ENCODE measurements at regions not wholly inside any gene's neighbourhood (a gene's known extent, or its start where the extent isn't known, plus 50 kb on each side); places are given as distances from the start of the nearest gene placed in this dataset.
A peak's percentile ranks its signal among the peaks of the same experiment; 100 is the strongest.
"Not testable (repeated sequence)": the region's sequence is repeated elsewhere in the genome, so short reads cannot be mapped to it uniquely, and the experiment has no call there.

DNA sequence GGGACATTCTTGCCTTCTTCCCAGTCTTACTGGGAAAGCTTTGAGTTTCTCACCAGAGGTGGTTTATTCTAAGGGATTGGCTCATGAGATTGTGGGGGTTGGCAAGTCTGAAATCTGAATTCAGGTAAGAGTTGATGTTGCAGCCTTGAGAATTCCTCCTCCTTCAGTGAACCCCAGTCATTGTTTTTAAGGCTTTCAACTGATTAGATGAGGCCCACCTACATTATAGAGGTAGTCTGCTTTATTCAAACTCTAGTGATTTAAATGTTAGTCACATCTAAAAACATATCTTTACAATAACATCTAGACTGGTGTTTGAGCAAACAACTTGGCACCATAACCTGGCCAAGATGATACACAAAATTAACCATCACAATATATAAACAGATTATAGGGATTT lies 156.5 kb upstream of the MED14 start:
- FAIRE-seq = no peak

DNA sequence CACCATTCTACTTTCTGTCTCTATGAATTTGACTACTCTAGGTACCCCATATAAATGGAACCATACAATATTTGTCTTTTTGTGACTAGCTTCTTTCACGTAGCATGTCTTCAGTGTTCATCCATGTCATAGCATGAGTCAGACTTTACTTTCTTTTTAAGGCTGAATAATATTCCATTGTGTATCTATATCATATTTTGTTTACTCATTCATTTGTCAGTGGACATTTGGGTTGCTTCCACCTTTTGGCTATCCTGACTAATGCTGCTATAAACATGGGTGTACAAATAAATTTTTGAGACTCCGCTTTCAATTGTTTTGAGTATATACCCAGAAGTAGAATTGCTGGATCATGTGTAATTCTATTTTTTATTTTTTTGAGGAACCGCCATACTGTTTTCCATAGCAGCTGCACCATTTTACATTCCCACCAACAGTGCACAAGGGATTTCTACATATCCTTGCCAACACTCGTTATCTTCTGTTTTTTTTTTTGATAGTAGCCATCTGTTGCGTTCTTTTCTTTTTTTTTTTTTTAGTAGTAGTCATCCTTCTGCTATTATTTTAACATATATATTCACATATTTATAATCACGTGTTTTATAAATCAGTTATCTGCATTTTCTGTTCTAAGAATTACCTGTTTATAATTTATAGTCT lies 158.0 kb upstream of the MED14 start:
- FAIRE-seq = peak; percentile 54

DNA sequence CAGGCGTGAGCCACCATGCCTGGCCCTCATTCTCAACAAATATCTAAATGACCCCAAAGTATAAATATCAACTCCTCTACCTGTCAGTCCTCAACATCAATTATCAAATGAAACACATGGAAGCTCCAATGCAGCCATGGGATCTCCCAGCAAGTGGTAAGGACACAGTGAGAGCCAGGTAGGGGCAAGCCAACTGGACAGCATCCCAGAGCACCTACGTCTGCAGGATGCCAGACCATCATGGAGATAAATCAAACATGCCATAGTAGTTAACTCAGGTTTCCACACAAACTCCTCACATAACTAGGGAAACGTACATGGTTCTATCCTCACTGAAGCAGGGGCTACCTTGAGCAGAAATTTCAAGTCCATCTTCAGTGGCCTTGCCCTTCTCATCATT lies 159.9 kb upstream of the MED14 start:
- no peak for FAIRE-seq

DNA sequence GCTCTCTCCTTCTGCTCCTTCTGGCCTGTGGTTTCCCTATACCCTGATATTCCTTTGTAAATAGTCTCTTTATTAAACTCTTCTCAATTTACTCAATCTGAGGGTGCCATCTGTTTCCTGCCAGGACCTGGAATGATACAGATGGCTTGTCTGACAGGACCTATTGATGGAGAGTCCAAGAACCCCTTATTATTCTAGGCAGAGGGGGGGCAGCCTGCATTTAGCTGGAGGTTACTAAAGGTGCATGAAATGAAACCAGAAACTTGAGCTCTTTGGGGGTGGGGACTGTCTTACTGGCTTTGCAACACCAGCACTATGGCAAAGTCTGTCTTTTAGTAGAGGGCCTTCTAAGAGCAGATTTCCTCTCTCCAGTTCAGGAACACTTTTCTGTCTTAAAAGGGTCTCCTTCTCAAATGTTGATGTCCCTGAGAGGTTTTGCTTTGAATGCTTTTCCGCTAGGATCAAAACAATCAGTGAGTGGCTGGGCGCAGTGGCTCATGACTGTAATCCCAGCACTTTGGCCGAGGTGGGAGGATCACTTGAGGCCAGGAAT lies 162.5 kb upstream of the MED14 start:
- no peak for FAIRE-seq

DNA sequence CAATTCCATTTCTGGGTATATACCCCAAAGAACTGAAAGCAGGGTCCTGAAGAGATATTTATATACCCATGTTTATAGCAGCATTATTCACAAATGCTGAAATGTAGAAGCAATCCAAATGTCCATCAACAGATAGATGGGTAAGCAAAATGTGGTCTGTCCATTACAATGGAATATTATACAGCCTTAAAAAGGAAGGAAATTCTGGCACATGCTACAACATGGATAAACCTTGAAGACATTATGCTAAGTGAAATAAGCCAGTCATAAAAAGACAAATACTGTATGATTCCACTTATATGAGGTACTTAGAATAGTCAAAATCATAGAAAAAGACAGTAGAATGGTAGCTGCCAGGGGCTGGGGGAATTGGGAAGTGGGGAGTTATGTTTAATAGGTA lies 169.4 kb upstream of the MED14 start:
- not testable (repeated sequence) for FAIRE-seq

DNA sequence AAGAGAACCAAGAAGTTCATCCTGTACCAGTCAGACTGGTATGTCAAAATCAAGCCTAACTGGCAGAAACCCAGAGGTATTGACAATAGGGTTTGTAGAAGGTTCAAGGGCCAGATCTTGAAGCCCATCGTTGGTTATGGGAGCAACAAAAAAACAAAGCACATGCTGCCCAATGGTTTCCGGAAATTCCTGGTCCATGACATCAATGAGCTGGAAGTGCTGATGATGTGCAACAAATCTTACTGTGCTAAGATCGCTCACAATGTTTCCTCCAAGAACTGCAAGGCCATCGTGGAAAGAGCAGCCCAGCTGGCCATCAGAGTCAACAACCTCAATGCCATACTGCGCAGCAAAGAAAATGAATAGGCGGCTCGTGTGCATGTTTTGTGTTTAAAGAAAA lies 172.7 kb upstream of the MED14 start:
- no peak for FAIRE-seq

DNA sequence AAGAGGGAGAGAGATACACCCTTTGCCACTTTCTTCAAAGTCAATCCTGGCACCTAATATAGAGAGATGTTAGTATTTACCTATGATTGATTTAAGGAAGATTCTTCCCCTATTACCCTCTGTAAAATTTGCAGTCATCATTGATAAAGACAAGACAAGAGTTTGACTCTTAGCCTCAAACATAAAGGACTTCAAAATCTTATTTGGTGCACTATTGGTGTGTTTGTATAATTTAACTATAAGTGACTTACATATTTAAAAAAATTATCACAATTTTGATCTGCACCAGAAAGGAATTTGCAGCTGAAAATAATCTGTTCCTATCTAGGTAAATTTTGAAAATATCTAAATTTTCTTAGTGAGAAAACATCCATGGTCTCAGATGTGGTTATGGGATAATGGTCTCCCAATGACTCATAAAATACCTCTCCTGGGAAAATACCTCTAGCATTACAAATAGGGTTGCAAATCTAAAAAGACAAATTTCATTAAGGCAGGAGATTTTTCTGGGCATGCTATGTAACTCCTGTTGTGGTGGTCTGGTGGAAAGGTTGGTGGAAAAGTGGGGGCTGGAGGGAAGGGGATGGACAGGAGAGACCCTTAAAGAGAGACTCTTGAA lies 173.6 kb upstream of the MED14 start:
- no peak for FAIRE-seq

DNA sequence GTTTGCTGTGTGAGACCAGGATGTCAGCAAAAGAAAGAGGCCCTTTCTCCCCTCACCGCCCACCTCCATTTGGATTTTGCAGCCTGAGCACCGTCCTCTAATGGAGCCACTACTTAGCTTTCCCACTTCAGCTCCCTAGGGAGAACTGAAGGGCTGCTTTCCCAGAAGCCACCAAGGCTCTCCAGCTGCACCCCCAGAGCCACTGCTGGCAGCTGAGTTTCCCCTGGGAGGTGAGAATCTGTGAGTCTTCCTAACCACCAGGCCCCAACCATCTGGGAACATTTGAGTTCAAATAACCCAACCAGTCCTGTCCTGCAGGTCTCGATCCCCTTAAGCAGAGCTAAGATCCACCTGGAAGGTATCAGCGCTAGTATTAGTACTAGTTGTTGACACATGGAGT lies 173.1 kb upstream of the USP9X start:
- FAIRE-seq = no peak

DNA sequence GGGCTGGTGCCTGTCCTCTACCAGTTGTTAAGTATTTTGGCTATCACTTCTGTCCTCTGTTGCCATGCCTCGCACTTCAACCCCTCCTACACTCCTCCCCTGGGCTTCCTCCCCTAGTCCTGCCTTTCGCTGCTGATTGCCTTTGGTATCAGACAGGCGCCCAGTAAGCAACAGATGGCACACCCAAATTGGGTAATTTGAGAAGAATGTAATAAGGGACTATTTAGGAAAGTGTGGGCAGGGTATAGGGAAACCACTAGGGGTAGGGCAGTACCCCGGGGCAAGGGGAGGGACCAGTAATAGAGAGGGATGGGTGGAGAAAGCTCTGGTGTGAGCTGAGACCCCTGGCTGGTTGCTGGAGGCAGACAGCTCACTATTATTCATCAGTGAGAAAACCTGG lies 172.7 kb upstream of the USP9X start:
- FAIRE-seq = no peak

DNA sequence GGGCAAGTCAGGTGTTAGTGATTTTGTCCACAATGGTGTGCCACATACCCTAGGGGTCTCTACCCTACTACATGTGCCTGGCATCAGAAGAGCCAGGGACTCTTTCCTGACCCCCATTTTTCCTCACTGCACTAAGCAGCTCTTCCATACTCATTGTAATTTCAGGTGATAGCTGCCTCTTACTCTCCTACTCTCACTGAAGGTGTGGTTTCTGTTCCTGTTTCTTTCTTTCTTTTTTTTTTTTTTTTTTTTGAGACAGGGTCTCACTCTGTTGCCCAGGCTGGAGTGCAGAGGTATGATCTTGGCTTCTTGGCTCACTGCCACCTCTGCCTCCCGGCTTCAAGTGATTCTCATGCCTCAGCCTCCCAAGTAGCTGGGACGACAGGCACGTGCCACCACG lies 164.9 kb upstream of the USP9X start:
- no peak for FAIRE-seq

DNA sequence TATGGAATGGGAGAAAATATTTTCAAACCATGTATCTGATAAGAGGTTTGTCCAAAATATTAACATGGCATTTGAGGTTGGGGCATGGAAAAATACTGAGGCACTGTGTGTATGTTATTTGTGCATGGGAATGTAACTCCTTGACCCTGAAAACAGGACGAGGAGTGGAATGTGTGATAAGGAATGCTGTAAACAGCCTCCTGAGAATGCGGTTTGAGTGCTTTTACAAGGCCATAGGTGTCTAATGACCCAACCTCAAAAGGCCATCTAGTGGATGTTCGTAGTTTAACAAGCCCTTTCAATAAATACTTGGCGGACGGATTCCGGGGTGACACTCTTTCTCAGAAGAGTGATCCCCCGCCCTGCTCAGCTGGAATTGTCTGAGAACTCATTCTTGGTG lies 162.9 kb upstream of the USP9X start:
- no peak for FAIRE-seq

DNA sequence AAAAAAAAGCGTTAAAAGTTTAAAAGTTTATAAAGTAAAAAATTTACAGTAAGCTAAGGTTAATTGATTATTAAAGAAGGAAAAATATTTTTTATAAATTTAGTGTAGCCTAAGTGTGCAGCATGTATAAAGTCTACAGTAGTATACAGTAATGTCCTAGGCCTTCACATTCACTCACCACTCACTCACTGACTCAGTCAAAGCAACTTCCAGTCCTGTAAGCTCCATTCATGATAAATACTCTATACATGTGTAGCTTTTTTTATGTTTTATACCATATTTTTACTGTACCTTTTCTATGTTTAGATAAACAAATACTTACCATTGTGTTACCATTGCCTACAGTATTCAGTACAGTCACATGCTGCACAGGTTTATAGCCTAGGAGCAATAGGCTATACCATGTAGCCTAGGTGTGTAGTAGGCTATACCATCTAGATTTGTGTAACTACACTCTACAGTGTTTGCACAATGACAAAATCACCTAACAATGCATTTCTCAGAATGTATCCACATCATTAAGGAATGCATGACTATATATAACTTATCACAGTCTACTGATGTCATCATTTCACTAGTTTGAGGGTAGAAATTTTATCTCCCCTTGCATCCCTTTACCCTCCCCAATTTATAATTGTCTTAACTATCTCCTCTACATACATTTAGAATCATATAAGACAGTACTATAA lies 158.4 kb upstream of the USP9X start:
- not testable (repeated sequence) for FAIRE-seq

DNA sequence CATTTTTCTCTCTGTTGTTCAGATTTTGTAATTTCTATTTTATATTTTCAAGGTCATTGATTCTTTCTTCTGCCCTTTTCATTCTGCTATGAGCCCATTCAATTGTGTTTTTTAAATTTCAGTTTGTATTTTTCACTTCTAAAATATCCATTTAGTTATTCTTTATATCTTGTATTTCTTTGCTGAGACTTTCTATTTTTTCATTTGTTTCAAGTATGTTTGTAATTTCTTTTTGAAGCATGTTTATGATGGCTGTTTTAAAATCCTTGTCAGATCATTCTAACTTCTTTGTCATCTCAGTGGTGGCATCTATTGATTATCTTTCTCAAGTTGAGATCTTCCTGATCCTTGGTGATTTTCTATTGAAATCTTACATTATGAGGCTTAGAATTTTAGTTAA lies 157.2 kb upstream of the USP9X start:
- no peak for FAIRE-seq

DNA sequence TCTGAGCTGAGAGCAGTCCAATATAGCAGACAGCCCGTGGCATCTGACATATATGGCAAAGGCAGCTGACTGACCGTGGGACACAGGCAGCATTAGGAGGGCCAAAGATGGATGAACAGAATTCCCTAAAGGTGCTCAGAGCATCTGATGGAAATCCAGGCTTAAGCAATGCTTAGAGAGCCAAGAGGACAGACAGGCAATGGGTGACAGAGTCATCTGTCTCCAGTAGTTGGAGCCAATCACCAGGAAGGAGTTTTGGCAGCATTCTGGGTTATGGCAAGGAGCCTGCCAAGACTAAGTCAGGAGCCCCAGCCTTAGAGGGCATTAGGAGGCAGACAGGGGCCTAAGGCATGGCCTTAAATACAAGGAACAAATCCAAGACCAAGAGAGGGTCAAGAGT lies 153.3 kb upstream of the USP9X start:
- FAIRE-seq = no peak

DNA sequence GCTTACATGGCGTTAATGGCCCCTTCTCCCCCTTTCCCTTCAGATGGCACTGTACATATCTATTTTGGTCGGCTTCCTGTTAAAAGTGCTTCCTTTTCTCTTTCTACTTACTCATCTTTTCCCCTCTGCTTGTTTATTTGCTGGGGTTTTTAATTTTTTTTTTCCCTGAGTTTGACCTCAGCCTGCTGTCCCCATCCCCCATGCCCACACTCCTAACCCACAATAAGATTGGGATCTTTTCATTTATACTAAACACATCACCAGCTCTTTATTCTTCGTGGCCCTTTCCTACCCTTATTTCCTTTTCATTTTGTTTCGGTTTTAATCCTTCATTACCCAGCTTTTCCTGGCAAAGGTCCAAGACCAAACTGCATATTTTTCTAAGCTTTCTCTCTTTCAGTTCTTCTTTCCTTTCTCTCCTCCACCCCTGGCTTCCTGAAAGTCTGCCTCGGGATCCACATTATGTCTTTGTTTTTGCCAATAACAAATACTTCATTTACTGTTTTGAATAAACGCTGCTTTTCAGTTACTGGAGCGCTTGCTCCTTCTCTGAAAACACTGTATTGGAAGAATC lies 152.0 kb upstream of the USP9X start:
- no peak for FAIRE-seq

DNA sequence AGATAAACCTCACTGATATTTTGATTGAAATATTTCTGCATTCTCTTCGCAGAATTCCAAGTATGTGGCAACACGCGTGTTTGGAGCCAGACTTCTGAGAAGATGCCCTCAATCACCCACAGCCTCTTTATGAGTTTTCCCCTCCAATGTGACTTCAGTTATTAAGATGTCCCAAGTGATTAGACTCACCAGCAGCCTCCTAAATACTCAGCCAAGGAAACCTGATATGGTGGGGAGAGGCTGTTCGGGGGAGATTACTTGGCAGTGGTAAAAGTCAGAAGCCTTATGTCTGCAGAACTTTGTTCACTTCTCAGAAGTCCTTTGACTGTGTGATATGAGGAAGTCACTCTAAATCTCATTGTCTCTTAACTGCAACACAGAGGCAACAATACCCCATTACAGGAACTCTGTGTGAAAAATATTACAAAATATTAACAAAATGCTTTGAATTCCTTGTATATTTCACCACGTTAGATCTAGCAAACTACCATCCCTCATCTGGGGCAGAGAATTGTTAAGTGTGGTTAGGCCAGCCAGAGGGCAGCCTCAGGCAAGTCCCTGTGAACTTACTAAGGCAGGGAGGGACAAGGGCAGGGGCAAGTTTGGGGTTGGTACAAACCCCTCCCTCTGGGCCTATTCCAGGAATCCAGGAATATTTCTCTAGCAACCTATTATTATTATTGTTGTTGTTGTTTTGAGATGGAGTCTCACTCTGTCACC lies 151.4 kb upstream of the USP9X start:
- no peak for FAIRE-seq

DNA sequence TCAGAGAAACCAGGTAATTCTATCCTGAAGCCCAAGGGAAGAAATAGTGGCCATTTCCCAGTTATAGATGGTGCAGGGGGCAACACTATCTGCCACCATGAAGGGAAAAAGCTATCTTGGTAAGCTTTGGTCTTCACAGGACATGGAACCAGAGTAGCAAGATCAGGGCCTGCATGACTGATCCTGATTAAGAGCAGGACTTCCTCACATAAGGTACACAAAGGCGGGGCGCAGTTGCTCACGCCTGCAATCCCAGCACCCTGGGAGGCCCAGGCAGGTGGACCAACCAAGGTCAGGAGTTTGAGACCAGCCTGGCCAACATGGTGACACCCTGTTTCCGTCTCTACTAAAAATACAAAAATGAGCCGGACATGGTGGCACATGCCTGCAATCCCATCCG lies 148.4 kb upstream of the USP9X start:
- no peak for FAIRE-seq

DNA sequence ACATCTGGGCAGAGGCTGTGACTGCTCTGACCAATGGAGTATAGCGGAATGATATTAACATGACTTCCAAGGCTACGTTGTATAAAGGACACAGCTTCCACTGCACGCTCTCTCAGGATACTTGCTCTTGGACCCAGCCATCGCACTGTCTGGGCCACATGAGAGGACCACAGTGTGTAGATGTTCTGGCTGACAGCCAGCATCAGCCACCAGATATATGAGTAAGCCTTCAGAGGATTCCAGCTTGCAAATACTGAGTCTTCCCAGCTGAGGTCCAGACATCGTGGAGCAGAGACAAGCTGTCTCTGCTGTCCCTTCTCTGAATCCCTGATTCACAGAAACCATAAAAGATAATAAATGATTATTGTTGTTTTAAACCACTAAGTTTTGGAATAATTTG lies 146.8 kb upstream of the USP9X start:
- no peak for FAIRE-seq

DNA sequence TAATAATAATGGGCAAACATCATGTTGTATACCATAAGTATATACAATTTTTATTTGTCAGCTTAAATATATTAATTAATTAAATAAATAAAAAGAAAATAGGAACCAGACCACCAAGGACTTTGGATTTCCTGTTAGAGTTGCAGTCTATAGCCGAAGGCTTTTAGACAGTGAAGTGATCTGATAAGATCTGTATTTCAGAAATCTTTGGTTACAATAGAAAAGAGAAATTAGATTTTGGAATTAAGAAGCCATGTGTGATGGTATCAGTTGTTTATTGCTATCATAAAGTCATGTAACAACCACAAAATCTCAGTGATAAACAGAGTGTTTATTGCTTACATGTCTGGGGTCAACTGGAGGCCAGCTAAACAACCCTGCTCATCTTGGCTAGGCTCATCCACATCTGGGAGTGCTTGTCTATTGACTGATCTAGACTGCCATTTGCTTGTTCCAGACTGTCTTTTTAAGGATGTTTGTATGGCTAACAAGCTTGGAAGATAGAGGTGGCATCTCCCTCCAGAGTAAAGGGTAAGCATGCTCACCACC lies 142.1 kb upstream of the USP9X start:
- FAIRE-seq = no peak

DNA sequence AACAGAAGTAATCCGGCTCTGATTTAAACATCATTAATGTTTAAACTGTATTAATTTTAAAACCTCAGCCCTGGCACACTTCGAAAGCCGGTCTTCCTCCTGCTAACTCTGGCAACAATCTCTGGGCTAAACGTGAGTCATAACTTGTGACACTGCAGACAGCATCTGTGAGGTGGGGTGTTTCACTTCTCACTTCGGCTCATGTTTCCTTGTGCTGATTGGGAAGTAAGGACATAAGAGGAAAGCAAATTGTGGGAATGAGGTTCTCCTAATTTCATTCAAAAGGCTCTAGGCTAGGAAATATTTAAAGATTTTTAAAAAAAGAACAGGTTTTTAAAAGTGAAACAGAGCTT lies 139.9 kb upstream of the USP9X start:
- FAIRE-seq = no peak

DNA sequence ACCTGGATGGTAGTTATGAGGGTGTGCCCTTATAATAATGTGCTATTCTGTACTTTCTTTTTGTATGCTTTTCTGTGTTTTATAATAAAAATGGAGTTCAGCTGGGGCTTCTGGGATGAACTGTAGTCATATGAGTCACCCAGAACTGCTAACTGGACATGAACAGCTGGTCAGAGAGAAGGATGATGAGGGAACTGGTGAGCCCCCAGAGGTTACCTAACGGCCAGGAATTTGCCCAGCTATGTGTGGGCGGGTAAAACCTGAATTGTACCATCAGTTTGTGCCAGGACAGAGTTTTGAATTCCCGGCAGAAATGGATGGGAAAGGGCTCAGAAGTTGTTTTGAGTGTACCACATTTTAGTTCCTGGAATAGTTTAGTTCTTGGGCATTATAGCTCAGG lies 138.0 kb upstream of the USP9X start:
- no peak for FAIRE-seq

DNA sequence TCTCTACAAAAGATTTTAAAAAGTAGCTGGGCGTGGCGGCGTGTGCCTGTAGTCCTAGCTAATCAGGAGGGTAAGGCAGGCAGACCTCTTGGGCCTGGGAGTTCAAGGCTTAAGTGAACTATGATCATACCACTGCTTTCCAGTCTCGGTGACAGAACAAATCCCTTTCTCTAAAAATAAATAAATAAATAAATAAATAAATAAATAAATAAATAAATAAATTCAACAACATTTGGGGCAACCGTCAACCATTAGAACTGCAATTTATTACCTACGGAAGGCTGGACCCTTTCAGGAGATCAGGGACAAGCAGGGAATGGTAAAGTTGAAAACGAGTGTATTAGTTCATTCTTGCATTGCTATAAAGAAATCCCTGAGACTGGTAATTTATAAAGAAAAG lies 136.2 kb upstream of the USP9X start:
- no peak for FAIRE-seq

DNA sequence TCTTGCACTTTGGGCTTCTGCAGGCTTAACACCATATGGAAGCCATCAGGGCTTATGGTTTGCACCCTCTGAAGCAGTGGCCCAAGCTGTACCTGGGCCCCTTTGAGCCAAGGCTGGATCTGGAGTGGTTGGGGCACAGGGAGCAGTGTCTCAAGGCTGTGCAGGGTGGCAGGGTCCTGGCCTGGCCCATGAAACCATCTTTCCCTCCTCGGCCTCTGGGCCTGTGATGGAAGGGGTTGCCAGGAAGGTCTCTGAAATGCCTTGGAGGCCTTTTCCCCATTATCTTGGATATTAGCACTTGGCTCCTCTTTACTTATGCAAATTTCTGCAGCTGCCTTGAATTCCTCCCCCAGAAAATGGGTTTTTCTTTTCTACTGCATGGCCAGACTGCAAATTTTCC lies 134.7 kb upstream of the USP9X start:
- FAIRE-seq = no peak

Data from A204.1 (cell line).